IMR-90 (cell line): ENCODE measurements at regions not wholly inside any gene's neighbourhood (a gene's known extent, or its start where the extent isn't known, plus 50 kb on each side); places are given as distances from the start of the nearest gene placed in this dataset.

Experiments
- ATAC-seq: fragments of 200-7000 bp; cut with Tn5 transposase; 2 replicates; pipeline ENCODE4 v1.9.1; 2020; ENCODE audit warnings: low read depth, mild to moderate bottlenecking, moderate library complexity
- BruUV-seq: library from RNA; stranded (reverse); fragments of 400-500 nt; replicated peaks from 2 replicates; lab custom pipeline; 2021; lab: Mats Ljungman, UMichigan
- CTCF ChIA-PET: fragments of 300-600 bp; formaldehyde crosslinking; extraction: SDS; loops from one replicate; lab custom pipeline; 2021; ENCODE audit warnings: antibody characterized with exemption; lab: Yijun Ruan, JAX
- POLR2A ChIA-PET: fragments of 300-600 bp; sonication (Branson Sonifier 250); formaldehyde crosslinking; loops from one replicate; lab custom pipeline; 2022; ENCODE audit warnings: antibody characterized with exemption; ENCODE audit not compliant: unreplicated experiment; lab: Charles Lee
- DNase-seq: peaks from one replicate; pipeline ENCODE4 v3.0.0; 2013
- H2AFZ ChIP-seq: replicated peaks from 2 replicates; pipeline ENCODE3; 2013; ENCODE audit warnings: low read length, mild to moderate bottlenecking; ENCODE audit not compliant: poor library complexity
- H2AK5ac ChIP-seq: 2 replicates; pipeline ENCODE4 v1.6.1; 2013; ENCODE audit warnings: low read depth, low read length, inconsistent platforms
- H2AK9ac ChIP-seq: replicated peaks from 2 replicates; pipeline ENCODE3; 2013; ENCODE audit warnings: mild to moderate bottlenecking, low read depth, low read length, moderate library complexity; ENCODE audit not compliant: poor library complexity
- H2BK120ac ChIP-seq: 2 replicates; pipeline ENCODE4 v1.6.1; 2013; ENCODE audit warnings: low read depth, low read length, inconsistent platforms
- H2BK15ac ChIP-seq: 3 replicates; pipeline ENCODE4 v1.6.1; 2013; ENCODE audit warnings: low read depth, low read length, inconsistent platforms
- H2BK20ac ChIP-seq: 2 replicates; pipeline ENCODE4 v1.6.1; 2013; ENCODE audit warnings: low read depth, mild to moderate bottlenecking, inconsistent platforms, low read length, moderate library complexity
- H2BK5ac ChIP-seq: 2 replicates; pipeline ENCODE4 v1.6.1; 2013; ENCODE audit warnings: mild to moderate bottlenecking, low read depth, low read length, inconsistent platforms; ENCODE audit not compliant: poor library complexity, severe bottlenecking
- H3K14ac ChIP-seq: replicated peaks from 2 replicates; pipeline ENCODE4 v1.6.1; 2013; ENCODE audit warnings: low read depth, low read length, inconsistent platforms
- H3K18ac ChIP-seq: 2 replicates; pipeline ENCODE4 v1.6.1; 2013; ENCODE audit warnings: low read depth, low read length, control low read depth
- H3K23ac ChIP-seq: 2 replicates; pipeline ENCODE4 v1.6.1; 2013; ENCODE audit warnings: low read depth, low read length, inconsistent platforms
- H3K27ac ChIP-seq: 2 replicates; pipeline ENCODE4 v1.5.1; 2013; ENCODE audit warnings: mild to moderate bottlenecking, control low read depth, low read length; ENCODE audit not compliant: insufficient read depth
- H3K27me3 ChIP-seq: 2 replicates; pipeline ENCODE4 v1.6.1; 2013; ENCODE audit warnings: low read length; ENCODE audit not compliant: control insufficient read depth, insufficient read depth
- H3K36me3 ChIP-seq: 2 replicates; pipeline ENCODE4 v1.6.1; 2013; ENCODE audit warnings: low read length, mixed read lengths; ENCODE audit not compliant: control insufficient read depth, insufficient read depth
- H3K4ac ChIP-seq: 2 replicates; pipeline ENCODE4 v1.6.1; 2013; ENCODE audit warnings: low read depth, low read length, inconsistent platforms
- H3K4me1 ChIP-seq: 2 replicates; pipeline ENCODE4 v1.6.1; 2013; ENCODE audit warnings: low read length, mixed read lengths; ENCODE audit not compliant: control insufficient read depth, insufficient read depth
- H3K4me2 ChIP-seq: 2 replicates; pipeline ENCODE4 v1.6.1; 2013; ENCODE audit warnings: low read depth, mild to moderate bottlenecking, control low read depth, low read length, moderate library complexity
- H3K4me3 ChIP-seq: 2 replicates; pipeline ENCODE4 v1.5.1; 2013; ENCODE audit warnings: low read depth, mild to moderate bottlenecking, control low read depth, low read length, moderate library complexity; ENCODE audit not compliant: insufficient read depth
- H3K56ac ChIP-seq: 2 replicates; pipeline ENCODE4 v1.6.1; 2013; ENCODE audit warnings: low read length, inconsistent platforms; ENCODE audit not compliant: insufficient read depth; ENCODE audit errors: extremely low read depth
- H3K79me1 ChIP-seq, 2 experiments: 2 replicates each; pipeline ENCODE4 v1.6.1; 2013; ENCODE audit warnings: low read length in 2 of 2, inconsistent platforms in 1 of 2, low read depth in 1 of 2
- H3K9ac ChIP-seq: 2 replicates; pipeline ENCODE4 v1.6.1; 2013; ENCODE audit warnings: low read depth, low read length, control low read depth
- H3K9me1 ChIP-seq: 2 replicates; pipeline ENCODE4 v1.6.1; 2013; ENCODE audit warnings: low read length, inconsistent platforms; ENCODE audit not compliant: insufficient read depth
- H3K9me3 ChIP-seq: 2 replicates; pipeline ENCODE4 v1.6.1; 2013; ENCODE audit warnings: low read length; ENCODE audit not compliant: control insufficient read depth, insufficient read depth
- H4K20me1 ChIP-seq: 2 replicates; pipeline ENCODE4 v1.6.1; 2013; ENCODE audit warnings: low read length, inconsistent platforms; ENCODE audit not compliant: insufficient read depth
- H4K5ac ChIP-seq: 2 replicates; pipeline ENCODE4 v1.6.1; 2013; ENCODE audit warnings: mild to moderate bottlenecking, low read depth, low read length, control low read depth
- H4K8ac ChIP-seq, 2 experiments: 2 replicates each; pipeline ENCODE4 v1.6.1; 2013; ENCODE audit warnings: low read depth in 2 of 2, low read length in 2 of 2, control low read depth in 1 of 2, inconsistent platforms in 1 of 2
- H4K91ac ChIP-seq: 2 replicates; pipeline ENCODE4 v1.6.1; 2013; ENCODE audit warnings: low read depth, low read length, inconsistent platforms; ENCODE audit not compliant: insufficient read depth
- BHLHE40 ChIP-seq: fragments of 150-350 bp; IDR thresholded peaks from 2 replicates; pipeline ENCODE4 v1.6.1; 2016; ENCODE audit warnings: mild to moderate bottlenecking, low read depth, low read length
- CEBPB ChIP-seq: IDR thresholded peaks from 2 replicates; pipeline ENCODE4 v1.6.1; 2012; ENCODE audit warnings: low read depth, low read length, improper control_type of control experiment
- CHD1 ChIP-seq: IDR thresholded peaks from 2 replicates; pipeline ENCODE4 v1.6.1; 2012; ENCODE audit warnings: low read depth, low read length, improper control_type of control experiment
- FOS ChIP-seq: fragments of 150-350 bp; IDR thresholded peaks from 2 replicates; pipeline ENCODE4 v1.6.1; 2016; ENCODE audit warnings: low read depth, low read length
- MAFK ChIP-seq: IDR thresholded peaks from 2 replicates; pipeline ENCODE4 v1.6.1; 2012; ENCODE audit warnings: low read depth, low read length, improper control_type of control experiment
- MAZ ChIP-seq: IDR thresholded peaks from 2 replicates; pipeline ENCODE4 v1.6.1; 2012; ENCODE audit warnings: low read depth, mild to moderate bottlenecking, low read length, improper control_type of control experiment, moderate library complexity, borderline replicate concordance
- MXI1 ChIP-seq: IDR thresholded peaks from 2 replicates; pipeline ENCODE4 v1.6.1; 2012; ENCODE audit warnings: low read depth, mild to moderate bottlenecking, low read length, moderate library complexity, borderline replicate concordance
- NFE2L2 ChIP-seq: fragments of 150-350 bp; IDR thresholded peaks from 2 replicates; pipeline ENCODE4 v1.6.1; 2016; ENCODE audit warnings: low read depth, mild to moderate bottlenecking, low read length
- POLR2A ChIP-seq: IDR thresholded peaks from 2 replicates; pipeline ENCODE4 v1.6.1; 2012; ENCODE audit warnings: mild to moderate bottlenecking, low read depth, low read length
- RAD21 ChIP-seq: IDR thresholded peaks from 2 replicates; pipeline ENCODE4 v1.6.1; 2012; ENCODE audit warnings: low read length, improper control_type of control experiment
- RCOR1 ChIP-seq: IDR thresholded peaks from 2 replicates; pipeline ENCODE4 v1.6.1; 2012; ENCODE audit warnings: mild to moderate bottlenecking, low read length, improper control_type of control experiment; ENCODE audit not compliant: insufficient replicate concordance
- RFX5 ChIP-seq: IDR thresholded peaks from 2 replicates; pipeline ENCODE4 v1.8.0; 2012; ENCODE audit warnings: low read depth, mild to moderate bottlenecking, low read length, moderate library complexity
- SMC3 ChIP-seq: fragments of 150-350 bp; IDR thresholded peaks from 2 replicates; pipeline ENCODE4 v1.6.1; 2016; ENCODE audit warnings: low read depth, mild to moderate bottlenecking, antibody characterized with exemption, low read length, moderate library complexity
- WGBS, 2 experiments: methylation state at CpG; one replicate each; pipeline versions ENCODE4 v1.1.5 to v1.1.7; 2013; ENCODE audit warnings: missing lambda C conversion rate in 2 of 2; ENCODE audit not compliant: insufficient read length in 1 of 2; ENCODE audit errors: extremely low coverage in 2 of 2; 5-methylcytosine and 5-hydroxymethylcytosine counted together
- dilution Hi-C: fragments of 300-500 bp; cut with HindIII; formaldehyde crosslinking; loops from one replicate; pipeline ENCODE4 v1.14.3; 2018; ENCODE audit warnings: low sequenced_read_pairs; ENCODE audit not compliant: unreplicated experiment
- in situ Hi-C: fragments of 300-500 bp; cut with MboI; formaldehyde crosslinking; loops from 3 replicates; pipeline ENCODE4 v1.14.3; 2019; ENCODE audit warnings: low sequenced_read_pairs, inconsistent platforms, mixed read lengths
- intact Hi-C: fragments of 100-400 bp; cut with micrococcal nuclease; formaldehyde crosslinking; loops from 2 replicates; pipeline ENCODE4 v1.10.0; 2022
- TF ChIP-seq, protein P1 (sequence below): conservative IDR thresholded peaks from 2 replicates; pipeline ENCODE4 v1.5.1; 2012; ENCODE audit warnings: mild to moderate bottlenecking, low read depth, low read length, improper control_type of control experiment
- TF ChIP-seq, protein P2 (sequence below): fragments of 150-350 bp; IDR thresholded peaks from 2 replicates; pipeline ENCODE4 v1.6.1; 2017; ENCODE audit warnings: mild to moderate bottlenecking, antibody characterized with exemption, low read length, low read depth
- TF ChIP-seq, protein P3 (sequence below): fragments of 150-350 bp; IDR thresholded peaks from 2 replicates; pipeline ENCODE4 v1.6.1; 2016; ENCODE audit warnings: low read depth, mild to moderate bottlenecking, low read length, moderate library complexity, borderline replicate concordance

DNA sequence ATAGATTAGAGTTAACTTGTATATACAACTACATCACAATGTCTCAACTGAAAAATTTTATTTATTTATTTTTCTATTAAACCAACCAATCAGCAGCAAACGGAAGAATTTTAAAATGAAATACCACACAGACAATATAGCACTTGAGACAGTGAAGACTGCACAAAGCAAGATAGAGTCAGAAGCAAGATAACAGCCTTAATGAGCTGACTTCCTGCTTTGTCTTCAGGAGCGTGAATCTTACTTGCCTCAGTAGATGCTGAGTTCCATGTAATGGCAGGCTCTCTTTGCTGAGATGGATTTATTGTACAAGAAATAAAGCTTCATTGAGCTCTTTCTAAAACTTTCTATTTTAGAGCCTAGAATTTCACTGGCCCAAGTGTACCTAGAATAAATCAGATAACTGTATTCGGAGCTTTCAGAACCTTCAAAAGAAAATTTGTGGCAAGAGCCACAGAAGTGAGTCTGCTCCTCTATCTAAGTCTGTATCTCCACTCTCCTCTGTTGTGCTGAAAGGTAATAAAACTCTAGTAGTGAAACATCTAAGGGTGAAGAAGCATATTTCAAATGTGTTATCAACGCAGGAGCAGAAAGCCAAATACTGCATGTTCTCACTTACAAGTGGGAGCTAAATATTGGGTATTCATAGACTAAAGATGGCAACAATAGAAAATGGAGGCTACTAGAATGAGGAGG, 83.3 kb upstream of the ANKRD55 start:
- Histone ChIP-seq H3K36me3 (no peaks in the 10 kb centered on the region), H3K27me3 (no peaks in the 10 kb centered on the region), H3K23ac (no peak overlapping the region), H3K18ac (no peak overlapping the region), H4K91ac (no peak overlapping the region), H2BK120ac (no peak overlapping the region), H3K4ac (0 out of 2 replicates have a peak overlapping the region, but pooled peaks have one; percentile 44), H2AFZ (no peak overlapping the region), H2AK5ac (peak overlapping the region; percentile 35; the same call in 1 of the 2 replicates), H3K79me1 (no peaks in the 10 kb centered on the region), H3K9me1 (peaks cover 4% of the 10 kb centered on the region; the same call in 1 of the 2 replicates), H3K4me1 (peaks cover 8% of the 10 kb centered on the region; the same call in 1 of the 2 replicates), H2AK9ac (no peak overlapping the region), H3K4me2 (no peak overlapping the region), H3K56ac (no peak overlapping the region), H3K9ac (no peak overlapping the region), H4K5ac (no peak overlapping the region), H2BK5ac (no peak overlapping the region), H2BK15ac (peak overlapping the region; percentile 32; the same call in 2 of the 3 replicates), H4K8ac (no peak overlapping the region), H3K4me3 (no peak overlapping the region), H3K14ac (no peak overlapping the region), H3K9me3 (no peaks in the 10 kb centered on the region), H4K20me1 (no peaks in the 10 kb centered on the region), H3K27ac (no peak overlapping the region), H2BK20ac (no peak overlapping the region)
- in situ Hi-C loops: no loop called here
- no TSS peak for BruUV-seq
- ATAC-seq (no peak), DNase-seq (no peak)
- CTCF ChIA-PET: no interaction called here
- no CpG with 5 or more reads among the region's 4 CpGs for WGBS, 2 experiments
- no peak for TF ChIP-seq FOS
- TF ChIP-seq, protein P1, sequence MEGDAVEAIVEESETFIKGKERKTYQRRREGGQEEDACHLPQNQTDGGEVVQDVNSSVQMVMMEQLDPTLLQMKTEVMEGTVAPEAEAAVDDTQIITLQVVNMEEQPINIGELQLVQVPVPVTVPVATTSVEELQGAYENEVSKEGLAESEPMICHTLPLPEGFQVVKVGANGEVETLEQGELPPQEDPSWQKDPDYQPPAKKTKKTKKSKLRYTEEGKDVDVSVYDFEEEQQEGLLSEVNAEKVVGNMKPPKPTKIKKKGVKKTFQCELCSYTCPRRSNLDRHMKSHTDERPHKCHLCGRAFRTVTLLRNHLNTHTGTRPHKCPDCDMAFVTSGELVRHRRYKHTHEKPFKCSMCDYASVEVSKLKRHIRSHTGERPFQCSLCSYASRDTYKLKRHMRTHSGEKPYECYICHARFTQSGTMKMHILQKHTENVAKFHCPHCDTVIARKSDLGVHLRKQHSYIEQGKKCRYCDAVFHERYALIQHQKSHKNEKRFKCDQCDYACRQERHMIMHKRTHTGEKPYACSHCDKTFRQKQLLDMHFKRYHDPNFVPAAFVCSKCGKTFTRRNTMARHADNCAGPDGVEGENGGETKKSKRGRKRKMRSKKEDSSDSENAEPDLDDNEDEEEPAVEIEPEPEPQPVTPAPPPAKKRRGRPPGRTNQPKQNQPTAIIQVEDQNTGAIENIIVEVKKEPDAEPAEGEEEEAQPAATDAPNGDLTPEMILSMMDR: no peak
- TF ChIP-seq CEBPB: no peak
- no peak for TF ChIP-seq CHD1
- no peak for TF ChIP-seq NFE2L2
- no peak for TF ChIP-seq RAD21
- TF ChIP-seq, protein P2, sequence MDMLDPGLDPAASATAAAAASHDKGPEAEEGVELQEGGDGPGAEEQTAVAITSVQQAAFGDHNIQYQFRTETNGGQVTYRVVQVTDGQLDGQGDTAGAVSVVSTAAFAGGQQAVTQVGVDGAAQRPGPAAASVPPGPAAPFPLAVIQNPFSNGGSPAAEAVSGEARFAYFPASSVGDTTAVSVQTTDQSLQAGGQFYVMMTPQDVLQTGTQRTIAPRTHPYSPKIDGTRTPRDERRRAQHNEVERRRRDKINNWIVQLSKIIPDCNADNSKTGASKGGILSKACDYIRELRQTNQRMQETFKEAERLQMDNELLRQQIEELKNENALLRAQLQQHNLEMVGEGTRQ: no peak
- no peak for TF ChIP-seq RFX5
- no peak for TF ChIP-seq MAFK
- no peak for TF ChIP-seq SMC3
- no peak for TF ChIP-seq BHLHE40
- no peak for TF ChIP-seq MXI1
- no peak for TF ChIP-seq RCOR1
- TF ChIP-seq, protein P3, sequence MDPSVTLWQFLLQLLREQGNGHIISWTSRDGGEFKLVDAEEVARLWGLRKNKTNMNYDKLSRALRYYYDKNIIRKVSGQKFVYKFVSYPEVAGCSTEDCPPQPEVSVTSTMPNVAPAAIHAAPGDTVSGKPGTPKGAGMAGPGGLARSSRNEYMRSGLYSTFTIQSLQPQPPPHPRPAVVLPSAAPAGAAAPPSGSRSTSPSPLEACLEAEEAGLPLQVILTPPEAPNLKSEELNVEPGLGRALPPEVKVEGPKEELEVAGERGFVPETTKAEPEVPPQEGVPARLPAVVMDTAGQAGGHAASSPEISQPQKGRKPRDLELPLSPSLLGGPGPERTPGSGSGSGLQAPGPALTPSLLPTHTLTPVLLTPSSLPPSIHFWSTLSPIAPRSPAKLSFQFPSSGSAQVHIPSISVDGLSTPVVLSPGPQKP: no peak
- TF ChIP-seq POLR2A: no peak
- no peak for TF ChIP-seq MAZ
- POLR2A ChIA-PET: no interaction called here
- dilution Hi-C loops: no loop called here
- intact Hi-C loops: no loop called here
